ENCODE measurements at regions not wholly inside any gene's neighbourhood (a gene's known extent, or its start where the extent isn't known, plus 50 kb on each side); places are given as distances from the start of the nearest gene placed in this dataset.

- no peaks in the 10 kb centered on the region for H3K79me2 ChIP-seq (ENCODE audit: insufficient read depth, low read length)
- no peak overlapping the region for H3K4me3 ChIP-seq (replicated peaks in 1 of 2; ENCODE audit: low read depth in 1 of 2, low read length in 2 of 2)
- POLR2A ChIA-PET = no interaction called here
- RAD21 ChIA-PET (ENCODE audit: low non-redundant PET in 1 of 2, low total read pairs in 2 of 2, uncharacterized antibody in 2 of 2, unreplicated experiment in 2 of 2) = no interaction called here
- DNase-seq (ENCODE audit: low read depth, low spot score) (no peak), ATAC-seq (no peak)
- intact Hi-C loops (cut with micrococcal nuclease) = no loop called here
- CTCF ChIA-PET = no interaction called here
- H3K9me2 ChIP-seq (ENCODE audit: insufficient read depth) = no peaks in the 10 kb centered on the region
- no peak overlapping the region for H3K9ac ChIP-seq (ENCODE audit: low read length)
- no peak for TF ChIP-seq EZH2 (IDR thresholded peaks at IDR 0.05)
- no peak for TF ChIP-seq ZBTB33 (IDR thresholded peaks at IDR 0.05; ENCODE audit: extremely low read depth, insufficient replicate concordance, low read length)
- H4K20me1 ChIP-seq (ENCODE audit: insufficient read depth) = no peaks in the 10 kb centered on the region
- no TSS peak for BruUV-seq (replicated peaks)
- H3K9me3 ChIP-seq (ENCODE audit: control insufficient read depth in 1 of 2, insufficient read depth in 1 of 2, low read depth in 1 of 2, low read length in 2 of 2) = no peaks in the 10 kb centered on the region
- H3K27ac ChIP-seq (ENCODE audit: low read depth, low read length) = no peak overlapping the region
- H3K36me3 ChIP-seq (ENCODE audit: control insufficient read depth in 1 of 2, insufficient read depth in 2 of 2, low read length in 2 of 2) = no peaks in the 10 kb centered on the region
- no peaks in the 10 kb centered on the region for H3K27me3 ChIP-seq (ENCODE audit: insufficient read depth, low read length)
- H2AFZ ChIP-seq (ENCODE audit: low read depth, low read length, poor library complexity, severe bottlenecking) = no peak overlapping the region
- no peaks in the 10 kb centered on the region for H3K4me1 ChIP-seq (ENCODE audit: control insufficient read depth in 1 of 2, insufficient read depth in 2 of 2, low read length in 2 of 2)
- H3K4me2 ChIP-seq (ENCODE audit: low read length) = no peak overlapping the region
These were observed 218.5 kb upstream of the FGF13 start for GRCh38 chrX:138929926-138930582.

- POLR2A ChIA-PET = no interaction called here
- CTCF ChIA-PET = no interaction called here
- BruUV-seq (replicated peaks) = no TSS peak
- no peak overlapping the region for H3K9ac ChIP-seq (ENCODE audit: low read length)
- no peaks in the 10 kb centered on the region for H3K9me3 ChIP-seq (ENCODE audit: control insufficient read depth in 1 of 2, insufficient read depth in 1 of 2, low read depth in 1 of 2, low read length in 2 of 2)
- H3K9me2 ChIP-seq (ENCODE audit: insufficient read depth) = no peaks in the 10 kb centered on the region
- no peaks in the 10 kb centered on the region for H3K27me3 ChIP-seq (ENCODE audit: insufficient read depth, low read length)
- intact Hi-C loops (cut with micrococcal nuclease) = no loop called here
- H3K4me2 ChIP-seq (ENCODE audit: low read length) = no peak overlapping the region
- no peaks in the 10 kb centered on the region for H3K79me2 ChIP-seq (ENCODE audit: insufficient read depth, low read length)
- H3K36me3 ChIP-seq (ENCODE audit: control insufficient read depth in 1 of 2, insufficient read depth in 2 of 2, low read length in 2 of 2) = no peaks in the 10 kb centered on the region
- RAD21 ChIA-PET (ENCODE audit: low non-redundant PET in 1 of 2, low total read pairs in 2 of 2, uncharacterized antibody in 2 of 2, unreplicated experiment in 2 of 2) = no interaction called here
- H3K27ac ChIP-seq (ENCODE audit: low read depth, low read length) = no peak overlapping the region
- DNase-seq (ENCODE audit: low read depth, low spot score) = no peak
- no peaks in the 10 kb centered on the region for H3K4me1 ChIP-seq (ENCODE audit: control insufficient read depth in 1 of 2, insufficient read depth in 2 of 2, low read length in 2 of 2)
- H2AFZ ChIP-seq (ENCODE audit: low read depth, low read length, poor library complexity, severe bottlenecking) = no peak overlapping the region
- H3K4me3 ChIP-seq (replicated peaks in 1 of 2; ENCODE audit: low read depth in 1 of 2, low read length in 2 of 2) = no peak overlapping the region
- ATAC-seq = no peak
- H4K20me1 ChIP-seq (ENCODE audit: insufficient read depth) = no peaks in the 10 kb centered on the region
- TF ChIP-seq EZH2phosphoT487 (IDR thresholded peaks at IDR 0.05; ENCODE audit: borderline replicate concordance) (no peak), SRF (IDR thresholded peaks at IDR 0.05; ENCODE audit: low read depth) (no peak), RAD21 (IDR thresholded peaks at IDR 0.05; ENCODE audit: low read depth) (no peak), SIN3A (IDR thresholded peaks at IDR 0.05; ENCODE audit: low read depth) (no peak), CBX3 (IDR thresholded peaks at IDR 0.05; ENCODE audit: low read depth) (no peak), CTCF (IDR thresholded peaks at IDR 0.05 in 2 of 3, conservative IDR thresholded peaks at IDR 0.05 in 1 of 3; ENCODE audit: borderline replicate concordance in 1 of 3, insufficient read depth in 1 of 3, low read depth in 2 of 3, low read length in 2 of 3) (no peak), TCF7L2 (IDR thresholded peaks at IDR 0.05; ENCODE audit: borderline replicate concordance, extremely low read depth, insufficient read depth, insufficient read length) (no peak), FOSL1 (IDR thresholded peaks at IDR 0.05; ENCODE audit: low read depth) (no peak), ZFX (IDR thresholded peaks at IDR 0.05) (no peak)
These were observed 217.4 kb upstream of the FGF13 start for GRCh38 chrX:138928737-138929459.

Measured in HCT116 (cell line).